ENCODE measurements at regions not wholly inside any gene's neighbourhood (a gene's known extent, or its start where the extent isn't known, plus 50 kb on each side); places are given as distances from the start of the nearest gene placed in this dataset.

GRCh38 chr2:49490710-49491109, 336.4 kb upstream of the FSHR start:
- TF ChIP-seq, protein P1, sequence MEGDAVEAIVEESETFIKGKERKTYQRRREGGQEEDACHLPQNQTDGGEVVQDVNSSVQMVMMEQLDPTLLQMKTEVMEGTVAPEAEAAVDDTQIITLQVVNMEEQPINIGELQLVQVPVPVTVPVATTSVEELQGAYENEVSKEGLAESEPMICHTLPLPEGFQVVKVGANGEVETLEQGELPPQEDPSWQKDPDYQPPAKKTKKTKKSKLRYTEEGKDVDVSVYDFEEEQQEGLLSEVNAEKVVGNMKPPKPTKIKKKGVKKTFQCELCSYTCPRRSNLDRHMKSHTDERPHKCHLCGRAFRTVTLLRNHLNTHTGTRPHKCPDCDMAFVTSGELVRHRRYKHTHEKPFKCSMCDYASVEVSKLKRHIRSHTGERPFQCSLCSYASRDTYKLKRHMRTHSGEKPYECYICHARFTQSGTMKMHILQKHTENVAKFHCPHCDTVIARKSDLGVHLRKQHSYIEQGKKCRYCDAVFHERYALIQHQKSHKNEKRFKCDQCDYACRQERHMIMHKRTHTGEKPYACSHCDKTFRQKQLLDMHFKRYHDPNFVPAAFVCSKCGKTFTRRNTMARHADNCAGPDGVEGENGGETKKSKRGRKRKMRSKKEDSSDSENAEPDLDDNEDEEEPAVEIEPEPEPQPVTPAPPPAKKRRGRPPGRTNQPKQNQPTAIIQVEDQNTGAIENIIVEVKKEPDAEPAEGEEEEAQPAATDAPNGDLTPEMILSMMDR (IDR thresholded peaks at IDR 0.05), result peak; percentile 30
- Mint-ChIP-seq H3K36me3 (no peaks in the 10 kb centered on the region), H3K27ac (no peak overlapping the region), H3K27me3 (ENCODE audit: low read depth in 3 of 3) (peaks cover 0 to 2% (median 2%) of the 10 kb centered on the region in 3 donors), H3K9me3 (peaks cover 0 to 3% (median 0%) of the 10 kb centered on the region in 7 donors), H3K4me3 (no peak overlapping the region), H3K4me1 (no peaks in the 10 kb centered on the region)
- H3K36me3 ChIP-seq (replicated peaks in 1 of 2; ENCODE audit: control insufficient read depth in 1 of 2, insufficient read depth in 2 of 2, low read length in 2 of 2), result no peaks in the 10 kb centered on the region
- peaks cover 0 to 8% of the 10 kb centered on the region in 2 donors for H3K9me3 ChIP-seq (replicated peaks in 1 of 2; ENCODE audit: control insufficient read depth in 1 of 2, insufficient read depth in 1 of 2, low read length in 2 of 2)
- H3K27me3 ChIP-seq (ENCODE audit: control insufficient read depth in 2 of 2, insufficient read depth in 2 of 2, low read length in 2 of 2), result no peaks in the 10 kb centered on the region
- no peak overlapping the region for H3K9ac ChIP-seq (ENCODE audit: insufficient read depth, low read length, poor library complexity, severe bottlenecking)
- no peak overlapping the region for H2AFZ ChIP-seq (ENCODE audit: insufficient read depth, low read depth, low read length, poor library complexity, severe bottlenecking)
- no peaks in the 10 kb centered on the region for H3K4me1 ChIP-seq (ENCODE audit: control insufficient read depth in 1 of 2, insufficient read depth in 2 of 2, low read length in 2 of 2)
- H3K4me2 ChIP-seq (replicated peaks; ENCODE audit: extremely low read depth, low read length, poor library complexity, severe bottlenecking), result no peak overlapping the region
- intact Hi-C loops (cut with micrococcal nuclease), result no loop called here
- H3K79me2 ChIP-seq (ENCODE audit: insufficient read depth, low read length), result no peaks in the 10 kb centered on the region
- no peak overlapping the region for H3K27ac ChIP-seq (ENCODE audit: low read depth in 1 of 2, low read length in 2 of 2)
- no peaks in the 10 kb centered on the region for H4K20me1 ChIP-seq (ENCODE audit: insufficient read depth, low read length)
- 25% methylated on average over 1 of the region's 5 CpGs for WGBS (ENCODE audit: insufficient coverage)
- H3K4me3 ChIP-seq (replicated peaks in 1 of 3; ENCODE audit: low read depth in 2 of 3, low read length in 3 of 3), result no peak overlapping the region
- no peak for DNase-seq

- Mint-ChIP-seq H3K27me3 (ENCODE audit: low read depth in 3 of 3) (peaks cover 0 to 2% (median 0%) of the 10 kb centered on the region in 3 donors), H3K36me3 (no peaks in the 10 kb centered on the region), H3K9me3 (peaks cover 0 to 5% (median 3%) of the 10 kb centered on the region in 7 donors), H3K4me1 (no peaks in the 10 kb centered on the region), H3K4me3 (no peak overlapping the region), H3K27ac (no peak overlapping the region)
- WGBS (ENCODE audit: insufficient coverage), result no CpG with 5 or more reads among the region's 1 CpG
- Histone ChIP-seq H3K36me3 (replicated peaks in 1 of 2; ENCODE audit: control insufficient read depth in 1 of 2, insufficient read depth in 2 of 2, low read length in 2 of 2) (no peaks in the 10 kb centered on the region), H3K9me3 (replicated peaks in 1 of 2; ENCODE audit: control insufficient read depth in 1 of 2, insufficient read depth in 1 of 2, low read length in 2 of 2) (peaks cover 0 to 8% of the 10 kb centered on the region in 2 donors), H3K79me2 (ENCODE audit: insufficient read depth, low read length) (no peaks in the 10 kb centered on the region), H4K20me1 (ENCODE audit: insufficient read depth, low read length) (no peaks in the 10 kb centered on the region), H3K4me3 (replicated peaks in 1 of 3; ENCODE audit: low read depth in 2 of 3, low read length in 3 of 3) (no peak overlapping the region), H2AFZ (ENCODE audit: insufficient read depth, low read depth, low read length, poor library complexity, severe bottlenecking) (no peak overlapping the region), H3K4me2 (replicated peaks; ENCODE audit: extremely low read depth, low read length, poor library complexity, severe bottlenecking) (no peak overlapping the region), H3K27ac (ENCODE audit: low read depth in 1 of 2, low read length in 2 of 2) (no peak overlapping the region), H3K27me3 (ENCODE audit: control insufficient read depth in 2 of 2, insufficient read depth in 2 of 2, low read length in 2 of 2) (no peaks in the 10 kb centered on the region), H3K9ac (ENCODE audit: insufficient read depth, low read length, poor library complexity, severe bottlenecking) (no peak overlapping the region), H3K4me1 (ENCODE audit: control insufficient read depth in 1 of 2, insufficient read depth in 2 of 2, low read length in 2 of 2) (no peaks in the 10 kb centered on the region)
- intact Hi-C loops (cut with micrococcal nuclease), result no loop called here
- TF ChIP-seq, protein P1 (IDR thresholded peaks at IDR 0.05), result no peak
- no peak for DNase-seq
Measured at GRCh38 chr2:49487139-49487538, 332.8 kb upstream of the FSHR start.

Data from CD14-positive monocyte (primary cell).